ENCODE measurements at regions not wholly inside any gene's neighbourhood (a gene's known extent, or its start where the extent isn't known, plus 50 kb on each side); places are given as distances from the start of the nearest gene placed in this dataset.

GRCh38 chr2:204184226-204184625, 247.7 kb downstream of the ICOS start:
- 70 to 83% (median 73%) methylated on average over 4 of the region's 4 CpGs for WGBS, 5 donors
- Histone ChIP-seq H3K27ac (no peak overlapping the region), H3K4me3 (no peak overlapping the region), H3K4me1 (peaks cover 0 to 17% (median 6%) of the 10 kb centered on the region in 4 donors), H3K27me3 (no peaks in the 10 kb centered on the region), H3K36me3 (no peaks in the 10 kb centered on the region), H3K9me3 (no peaks in the 10 kb centered on the region)
- intact Hi-C loops (cut with DNase I; ENCODE audit: low total_unique reads) = no loop called here
- TF ChIP-seq POLR2AphosphoS5 (IDR thresholded peaks at IDR 0.05) (no peak), EP300 (IDR thresholded peaks at IDR 0.05) (no peak), CTCF (IDR thresholded peaks at IDR 0.05) (no peak), POLR2A (IDR thresholded peaks at IDR 0.05) (no peak)
- no peak for DNase-seq

- Histone ChIP-seq H3K9me3 (no peaks in the 10 kb centered on the region), H3K36me3 (no peaks in the 10 kb centered on the region), H3K27me3 (no peaks in the 10 kb centered on the region), H3K4me3 (no peak overlapping the region), H3K4me1 (peaks cover 0 to 17% (median 6%) of the 10 kb centered on the region in 4 donors), H3K27ac (no peak overlapping the region)
- TF ChIP-seq CTCF (IDR thresholded peaks at IDR 0.05) = no peak
- no peak for TF ChIP-seq POLR2A (IDR thresholded peaks at IDR 0.05)
- no peak for TF ChIP-seq EP300 (IDR thresholded peaks at IDR 0.05)
- no peak for TF ChIP-seq POLR2AphosphoS5 (IDR thresholded peaks at IDR 0.05)
- 32 to 53% (median 46%) methylated on average over 4 of the region's 4 CpGs for WGBS, 5 donors
- peak in 1 of 2 donors; percentile 68 for DNase-seq
- intact Hi-C loops (cut with DNase I; ENCODE audit: low total_unique reads) = no loop called here
These were observed 250.9 kb downstream of the ICOS start for GRCh38 chr2:204187229-204188083.

GRCh38 chr2:204191574-204191973, 255.0 kb downstream of the ICOS start:
- Histone ChIP-seq H3K27me3 (no peaks in the 10 kb centered on the region), H3K36me3 (no peaks in the 10 kb centered on the region), H3K4me1 (peaks cover 0 to 9% (median 4%) of the 10 kb centered on the region in 4 donors), H3K27ac (no peak overlapping the region), H3K4me3 (no peak overlapping the region), H3K9me3 (no peaks in the 10 kb centered on the region)
- no peak for DNase-seq
- TF ChIP-seq POLR2AphosphoS5 (IDR thresholded peaks at IDR 0.05) (no peak), POLR2A (IDR thresholded peaks at IDR 0.05) (no peak), EP300 (IDR thresholded peaks at IDR 0.05) (no peak), CTCF (IDR thresholded peaks at IDR 0.05) (no peak)
- intact Hi-C loops (cut with DNase I; ENCODE audit: low total_unique reads) = no loop called here

GRCh38 chr2:204195498-204195897, 258.9 kb downstream of the ICOS start:
- Histone ChIP-seq H3K9me3 (no peaks in the 10 kb centered on the region), H3K27me3 (no peaks in the 10 kb centered on the region), H3K27ac (no peak overlapping the region), H3K36me3 (no peaks in the 10 kb centered on the region), H3K4me1 (no peaks in the 10 kb centered on the region), H3K4me3 (no peak overlapping the region)
- 72 to 83% (median 78%) methylated on average over 4 of the region's 4 CpGs for WGBS, 5 donors
- intact Hi-C loops (cut with DNase I; ENCODE audit: low total_unique reads) = no loop called here
- TF ChIP-seq EP300 (IDR thresholded peaks at IDR 0.05) (no peak), CTCF (IDR thresholded peaks at IDR 0.05) (no peak), POLR2A (IDR thresholded peaks at IDR 0.05) (no peak), POLR2AphosphoS5 (IDR thresholded peaks at IDR 0.05) (no peak)
- no peak for DNase-seq

Measured in stomach (tissue), 8 donors.